GM12878 (cell line): ENCODE measurements at regions not wholly inside any gene's neighbourhood (a gene's known extent, or its start where the extent isn't known, plus 50 kb on each side); places are given as distances from the start of the nearest gene placed in this dataset.
A peak's percentile ranks its signal among the peaks of the same experiment; 100 is the strongest.

Source experiments
- ATAC-seq: fragments of 200-7000 bp; cut with Tn5 transposase; 3 replicates; pipeline ENCODE4 v1.9.1; 2020; ENCODE audit warnings: mild to moderate bottlenecking, moderate library complexity
- BruUV-seq: library from RNA; stranded (reverse); fragments of 400-500 nt; replicated peaks from 2 replicates; lab custom pipeline; 2021; lab: Mats Ljungman, UMichigan
- CTCF ChIA-PET: fragments of 300-600 bp; sonication (Branson Sonifier 250); formaldehyde crosslinking; extraction: SDS; loops from one replicate; lab custom pipeline; 2021; ENCODE audit warnings: inconsistent platforms; lab: Yijun Ruan, JAX
- POLR2A ChIA-PET: fragments of 350-600 bp; formaldehyde crosslinking; extraction: SDS; loops from one replicate; lab custom pipeline; 2021; ENCODE audit warnings: inconsistent platforms; lab: Charles Lee
- RAD21 ChIA-PET: fragments of 300-600 bp; sonication (Branson Sonifier 250); formaldehyde crosslinking; loops from one replicate; lab custom pipeline; 2023; ENCODE audit warnings: antibody characterized with exemption; ENCODE audit not compliant: unreplicated experiment; lab: Charles Lee
- SMC1A ChIA-PET: fragments of 300-600 bp; sonication (Branson Sonifier 250); formaldehyde crosslinking; loops from one replicate; lab custom pipeline; 2023; ENCODE audit not compliant: unreplicated experiment, uncharacterized antibody; lab: Charles Lee
- DNase-seq: peaks from one replicate; pipeline ENCODE4 v3.0.0-alpha.2; 2011; ENCODE audit warnings: low read depth, low spot score
- FAIRE-seq: peaks from 3 replicates; lab custom pipeline; 2011; peaks lifted over from hg19 to GRCh38; lab: Jason Lieb, UNC
- H2AFZ ChIP-seq: 2 replicates; pipeline ENCODE4 v1.6.0; 2011; ENCODE audit warnings: low read depth, low read length, control low read depth; ENCODE audit not compliant: control insufficient read depth
- H3K27ac ChIP-seq: 2 replicates; pipeline ENCODE4 v1.5.1; 2011; ENCODE audit warnings: control low read depth; ENCODE audit not compliant: control insufficient read depth, insufficient read depth
- H3K27me3 ChIP-seq, 2 experiments: replicated peaks in 1 of 2; 2 replicates each; pipeline versions ENCODE4 v1.6.0 to v1.6.1; 2011; ENCODE audit warnings: low read length in 1 of 2; ENCODE audit not compliant: control insufficient read depth in 2 of 2, insufficient read depth in 2 of 2
- H3K36me3 ChIP-seq, 2 experiments: 2 replicates each; pipeline ENCODE4 v1.5.1; 2011; ENCODE audit warnings: low read length in 1 of 2; ENCODE audit not compliant: control insufficient read depth in 2 of 2, insufficient read depth in 2 of 2
- H3K4me1 ChIP-seq: 2 replicates; pipeline ENCODE4 v1.6.1; 2011; ENCODE audit warnings: mild to moderate bottlenecking, low read length, moderate library complexity, mixed read lengths; ENCODE audit not compliant: control insufficient read depth, insufficient read depth
- H3K4me2 ChIP-seq: 2 replicates; pipeline ENCODE4 v1.6.0; 2011; ENCODE audit warnings: control low read depth; ENCODE audit not compliant: control insufficient read depth, insufficient read depth
- H3K4me3 ChIP-seq: fragments of 200-600 bp; sonication (generic); 2 replicates; pipeline ENCODE4 v1.5.1; 2016
- H3K79me2 ChIP-seq: 2 replicates; pipeline ENCODE4 v1.6.0; 2011; ENCODE audit warnings: low read length; ENCODE audit not compliant: control insufficient read depth, insufficient read depth
- H3K9ac ChIP-seq: 2 replicates; pipeline ENCODE4 v1.8.0; 2011; ENCODE audit warnings: low read length, control low read depth, mixed read lengths; ENCODE audit not compliant: control insufficient read depth, insufficient read depth
- H3K9me3 ChIP-seq: replicated peaks from 3 replicates; pipeline ENCODE4 v1.5.1; 2011; ENCODE audit warnings: mild to moderate bottlenecking, low read length; ENCODE audit not compliant: control insufficient read depth, insufficient read depth
- H4K20me1 ChIP-seq: 2 replicates; pipeline ENCODE4 v1.6.0; 2011; ENCODE audit not compliant: control insufficient read depth, insufficient read depth
- BHLHE40 ChIP-seq, 2 experiments: fragments of 450-650 bp in 1 of 2; IDR thresholded peaks; 2 replicates each; pipeline ENCODE4 v1.6.1; 2011 to 2017; ENCODE audit warnings: low read depth in 2 of 2, borderline replicate concordance in 1 of 2, improper control_type of control experiment in 1 of 2, low read length in 1 of 2, mild to moderate bottlenecking in 1 of 2
- CHD4 ChIP-seq: fragments of 200-600 bp; sonication (generic); IDR thresholded peaks from 2 replicates; pipeline ENCODE4 v1.6.1; 2016; ENCODE audit warnings: mild to moderate bottlenecking
- HDGF ChIP-seq: fragments of 450-650 bp; IDR thresholded peaks from 2 replicates; pipeline ENCODE4 v1.6.1; 2016; ENCODE audit warnings: antibody characterized with exemption
- NR2C2 ChIP-seq: IDR thresholded peaks from 2 replicates; pipeline ENCODE4 v1.6.1; 2011; ENCODE audit warnings: borderline replicate concordance, low read depth; ENCODE audit not compliant: control insufficient read depth, insufficient read length
- RB1 ChIP-seq: fragments of 450-650 bp; formaldehyde crosslinking; IDR thresholded peaks from 2 replicates; pipeline ENCODE4 v1.6.1; 2017; ENCODE audit warnings: mild to moderate bottlenecking, borderline replicate concordance
- SUZ12 ChIP-seq: fragments of 200-600 bp; sonication (generic); IDR thresholded peaks from one replicate; pipeline ENCODE4 v1.6.1; 2018; ENCODE audit warnings: antibody characterized with exemption, mild to moderate bottlenecking; ENCODE audit not compliant: unreplicated experiment
- WGBS: methylation state at CpG from one replicate; pipeline ENCODE4 v1.1.6; 2016; ENCODE audit warnings: low lambda C conversion rate; ENCODE audit not compliant: insufficient replicate concordance, insufficient coverage; ENCODE audit errors: missing lambda C conversion rate; 5-methylcytosine and 5-hydroxymethylcytosine counted together
- in situ Hi-C: fragments of 300-500 bp; cut with MboI; formaldehyde crosslinking; loops from 9 replicates; pipeline ENCODE4 v1.14.3; 2018; ENCODE audit warnings: mixed read lengths
- intact Hi-C: fragments of 100-400 bp; cut with micrococcal nuclease; formaldehyde crosslinking; loops from one replicate; pipeline ENCODE4 v1.14.2; 2022; ENCODE audit not compliant: unreplicated experiment
- TF ChIP-seq, protein P1 (sequence below): IDR thresholded peaks from 2 replicates; pipeline ENCODE4 v1.6.1; 2012; ENCODE audit warnings: improper control_type of control experiment, low read depth, low read length; ENCODE audit not compliant: insufficient replicate concordance
- TF ChIP-seq, protein P2 (sequence below): IDR thresholded peaks from 2 replicates; pipeline ENCODE4 v1.6.1; 2012; ENCODE audit warnings: low read length, inconsistent platforms

DNA sequence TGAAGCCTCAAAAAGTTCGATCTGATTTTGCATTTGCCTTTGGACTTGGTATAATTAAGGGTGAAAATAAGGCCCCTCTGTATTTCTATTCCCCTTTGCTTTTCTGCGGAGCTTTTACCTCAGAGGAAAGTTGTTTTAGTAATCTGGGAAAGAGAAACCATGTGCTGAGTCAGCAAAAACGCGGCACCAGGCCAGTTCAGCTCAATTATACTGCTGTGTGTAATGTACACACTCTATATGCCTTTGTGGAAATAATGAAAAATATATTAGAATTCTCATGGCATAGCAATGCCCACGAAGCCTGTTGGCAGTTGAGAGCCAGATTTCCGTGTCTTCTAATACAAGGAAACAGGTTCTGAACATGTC, 161.9 kb upstream of the SIX2 start (continued):
- TF ChIP-seq, protein P1, sequence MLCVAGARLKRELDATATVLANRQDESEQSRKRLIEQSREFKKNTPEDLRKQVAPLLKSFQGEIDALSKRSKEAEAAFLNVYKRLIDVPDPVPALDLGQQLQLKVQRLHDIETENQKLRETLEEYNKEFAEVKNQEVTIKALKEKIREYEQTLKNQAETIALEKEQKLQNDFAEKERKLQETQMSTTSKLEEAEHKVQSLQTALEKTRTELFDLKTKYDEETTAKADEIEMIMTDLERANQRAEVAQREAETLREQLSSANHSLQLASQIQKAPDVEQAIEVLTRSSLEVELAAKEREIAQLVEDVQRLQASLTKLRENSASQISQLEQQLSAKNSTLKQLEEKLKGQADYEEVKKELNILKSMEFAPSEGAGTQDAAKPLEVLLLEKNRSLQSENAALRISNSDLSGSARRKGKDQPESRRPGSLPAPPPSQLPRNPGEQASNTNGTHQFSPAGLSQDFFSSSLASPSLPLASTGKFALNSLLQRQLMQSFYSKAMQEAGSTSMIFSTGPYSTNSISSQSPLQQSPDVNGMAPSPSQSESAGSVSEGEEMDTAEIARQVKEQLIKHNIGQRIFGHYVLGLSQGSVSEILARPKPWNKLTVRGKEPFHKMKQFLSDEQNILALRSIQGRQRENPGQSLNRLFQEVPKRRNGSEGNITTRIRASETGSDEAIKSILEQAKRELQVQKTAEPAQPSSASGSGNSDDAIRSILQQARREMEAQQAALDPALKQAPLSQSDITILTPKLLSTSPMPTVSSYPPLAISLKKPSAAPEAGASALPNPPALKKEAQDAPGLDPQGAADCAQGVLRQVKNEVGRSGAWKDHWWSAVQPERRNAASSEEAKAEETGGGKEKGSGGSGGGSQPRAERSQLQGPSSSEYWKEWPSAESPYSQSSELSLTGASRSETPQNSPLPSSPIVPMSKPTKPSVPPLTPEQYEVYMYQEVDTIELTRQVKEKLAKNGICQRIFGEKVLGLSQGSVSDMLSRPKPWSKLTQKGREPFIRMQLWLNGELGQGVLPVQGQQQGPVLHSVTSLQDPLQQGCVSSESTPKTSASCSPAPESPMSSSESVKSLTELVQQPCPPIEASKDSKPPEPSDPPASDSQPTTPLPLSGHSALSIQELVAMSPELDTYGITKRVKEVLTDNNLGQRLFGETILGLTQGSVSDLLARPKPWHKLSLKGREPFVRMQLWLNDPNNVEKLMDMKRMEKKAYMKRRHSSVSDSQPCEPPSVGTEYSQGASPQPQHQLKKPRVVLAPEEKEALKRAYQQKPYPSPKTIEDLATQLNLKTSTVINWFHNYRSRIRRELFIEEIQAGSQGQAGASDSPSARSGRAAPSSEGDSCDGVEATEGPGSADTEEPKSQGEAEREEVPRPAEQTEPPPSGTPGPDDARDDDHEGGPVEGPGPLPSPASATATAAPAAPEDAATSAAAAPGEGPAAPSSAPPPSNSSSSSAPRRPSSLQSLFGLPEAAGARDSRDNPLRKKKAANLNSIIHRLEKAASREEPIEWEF, result no peak
- TF ChIP-seq BHLHE40 (IDR thresholded peaks at IDR 0.05; ENCODE audit: borderline replicate concordance in 1 of 2, low read depth in 2 of 2, low read length in 1 of 2) (no peak), CHD4 (no peak)

DNA sequence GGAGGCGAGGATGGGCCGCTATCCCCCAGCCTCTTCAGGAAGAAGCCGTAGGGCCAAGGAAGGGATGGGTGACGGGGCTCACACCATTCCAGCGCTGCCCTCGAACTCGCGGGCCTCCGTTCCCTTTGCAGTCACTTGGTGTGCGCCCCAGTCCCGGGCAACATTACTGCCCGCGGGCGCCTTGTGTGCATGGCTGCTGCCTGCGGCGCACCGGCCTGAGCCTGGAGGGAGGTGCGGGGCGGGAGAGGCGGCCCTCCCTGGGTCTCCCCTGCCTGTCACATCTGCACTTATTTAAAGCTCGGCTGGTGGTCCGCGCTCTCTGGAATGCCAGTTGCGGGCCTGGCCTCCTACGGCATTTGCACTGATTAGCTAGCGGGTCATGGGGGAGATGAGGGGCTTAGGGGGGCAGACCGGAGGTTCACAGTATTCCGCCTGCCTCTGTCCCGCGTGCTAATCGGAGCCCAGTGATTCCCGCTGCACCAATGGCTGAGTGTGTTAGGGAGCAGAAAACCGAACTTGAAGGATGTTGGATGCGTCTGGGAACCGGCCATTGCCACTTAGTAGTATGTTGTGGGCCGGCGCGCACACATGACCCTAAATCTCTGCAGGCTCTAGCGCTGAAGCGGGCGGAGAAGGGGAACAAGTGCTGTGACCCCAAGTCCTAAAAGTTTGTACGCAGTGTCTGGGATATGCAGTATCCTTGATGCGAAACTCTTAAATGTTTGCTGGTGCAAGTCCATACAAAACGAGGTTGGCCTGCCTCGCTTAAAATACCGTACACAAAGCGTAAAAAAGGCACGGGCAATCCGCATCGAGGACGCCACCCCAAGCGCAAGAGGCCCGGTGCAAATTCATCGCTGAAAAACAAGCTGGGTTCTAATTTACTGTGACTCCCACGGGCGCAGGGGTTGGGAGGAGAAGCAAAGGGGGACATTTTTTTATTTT, 161.2 kb upstream of the SIX2 start:
- ChIA-PET POLR2A (no interaction called here), RAD21 (no interaction called here), CTCF (no interaction called here), SMC1A (no interaction called here)
- H3K4me2 ChIP-seq, result no peak overlapping the region
- no peaks in the 10 kb centered on the region for H3K9me3 ChIP-seq
- no TSS peak for BruUV-seq
- no peaks in the 10 kb centered on the region for H3K36me3 ChIP-seq
- no peak overlapping the region for H3K9ac ChIP-seq
- H2AFZ ChIP-seq, result no peak overlapping the region
- in situ Hi-C loops, result no loop called here
- peaks cover 2 to 23% of the 10 kb centered on the region in 2 experiments; a peak in 3 of 4 replicates for H3K27me3 ChIP-seq
- no peak for FAIRE-seq
- DNase-seq, result no peak
- H4K20me1 ChIP-seq, result no peaks in the 10 kb centered on the region
- no peaks in the 10 kb centered on the region for H3K79me2 ChIP-seq
- no peak for ATAC-seq
- intact Hi-C loops, result no loop called here
- H3K4me3 ChIP-seq, result no peak overlapping the region
- no peaks in the 10 kb centered on the region for H3K4me1 ChIP-seq
- no peak overlapping the region for H3K27ac ChIP-seq
- WGBS, result 67% methylated on average over 55 of the region's 56 CpGs
- TF ChIP-seq NR2C2, result no peak
- TF ChIP-seq SUZ12, result peak; percentile 84
- TF ChIP-seq HDGF, result no peak
- TF ChIP-seq, protein P2, sequence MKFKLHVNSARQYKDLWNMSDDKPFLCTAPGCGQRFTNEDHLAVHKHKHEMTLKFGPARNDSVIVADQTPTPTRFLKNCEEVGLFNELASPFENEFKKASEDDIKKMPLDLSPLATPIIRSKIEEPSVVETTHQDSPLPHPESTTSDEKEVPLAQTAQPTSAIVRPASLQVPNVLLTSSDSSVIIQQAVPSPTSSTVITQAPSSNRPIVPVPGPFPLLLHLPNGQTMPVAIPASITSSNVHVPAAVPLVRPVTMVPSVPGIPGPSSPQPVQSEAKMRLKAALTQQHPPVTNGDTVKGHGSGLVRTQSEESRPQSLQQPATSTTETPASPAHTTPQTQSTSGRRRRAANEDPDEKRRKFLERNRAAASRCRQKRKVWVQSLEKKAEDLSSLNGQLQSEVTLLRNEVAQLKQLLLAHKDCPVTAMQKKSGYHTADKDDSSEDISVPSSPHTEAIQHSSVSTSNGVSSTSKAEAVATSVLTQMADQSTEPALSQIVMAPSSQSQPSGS, result no peak
- TF ChIP-seq, protein P1, result no peak
- TF ChIP-seq RB1, result no peak
